ENCODE measurements at regions not wholly inside any gene's neighbourhood (a gene's known extent, or its start where the extent isn't known, plus 50 kb on each side); places are given as distances from the start of the nearest gene placed in this dataset.

- no peak for TF ChIP-seq CTCF (IDR thresholded peaks at IDR 0.05)
These were observed 253.7 kb upstream of the THBS1 start for GRCh38 chr15:39327005-39327730.

GRCh38 chr15:39330061-39330460 is 250.8 kb upstream of the THBS1 start:
- no peak for TF ChIP-seq CTCF (IDR thresholded peaks at IDR 0.05)

GRCh38 chr15:39331584-39331983 is 249.3 kb upstream of the THBS1 start:
- TF ChIP-seq CTCF (IDR thresholded peaks at IDR 0.05) = no peak

GRCh38 chr15:39332846-39333245 is 248.0 kb upstream of the THBS1 start:
- TF ChIP-seq CTCF (IDR thresholded peaks at IDR 0.05) = no peak

GRCh38 chr15:39333393-39333792 is 247.5 kb upstream of the THBS1 start:
- no peak for TF ChIP-seq CTCF (IDR thresholded peaks at IDR 0.05)

GRCh38 chr15:39333896-39334295 is 247.0 kb upstream of the THBS1 start:
- no peak for TF ChIP-seq CTCF (IDR thresholded peaks at IDR 0.05)

GRCh38 chr15:39336926-39337325 is 244.0 kb upstream of the THBS1 start:
- TF ChIP-seq CTCF (IDR thresholded peaks at IDR 0.05) = no peak

GRCh38 chr15:39338251-39338650 is 242.6 kb upstream of the THBS1 start:
- no peak for TF ChIP-seq CTCF (IDR thresholded peaks at IDR 0.05)

Data from LNCAP (cell line).